Coronary artery (tissue), 2 donors: ENCODE measurements at regions not wholly inside any gene's neighbourhood (a gene's known extent, or its start where the extent isn't known, plus 50 kb on each side); places are given as distances from the start of the nearest gene placed in this dataset.
"Not testable (repeated sequence)": the region's sequence is repeated elsewhere in the genome, so short reads cannot be mapped to it uniquely, and the experiment has no call there.

ENCODE experiments used
- DNase-seq: peaks from one replicate; pipeline ENCODE4 v3.0.0-alpha.2; 2017; ENCODE audit warnings: low spot score
- H3K27ac ChIP-seq, 2 donors: fragments of 200-600 bp; sonication (generic); one replicate each; pipeline ENCODE4 v1.5.1; 2016 to 2019
- H3K4me3 ChIP-seq: fragments of 200-600 bp; sonication (generic); 2 replicates; pipeline ENCODE4 v1.5.1; 2016; ENCODE audit warnings: mild to moderate bottlenecking, moderate library complexity
- TF ChIP-seq, protein P1 (sequence below): fragments of 200-600 bp; sonication (generic); IDR thresholded peaks from one replicate; pipeline ENCODE4 v1.5.1; 2019; ENCODE audit warnings: antibody characterized with exemption

DNA sequence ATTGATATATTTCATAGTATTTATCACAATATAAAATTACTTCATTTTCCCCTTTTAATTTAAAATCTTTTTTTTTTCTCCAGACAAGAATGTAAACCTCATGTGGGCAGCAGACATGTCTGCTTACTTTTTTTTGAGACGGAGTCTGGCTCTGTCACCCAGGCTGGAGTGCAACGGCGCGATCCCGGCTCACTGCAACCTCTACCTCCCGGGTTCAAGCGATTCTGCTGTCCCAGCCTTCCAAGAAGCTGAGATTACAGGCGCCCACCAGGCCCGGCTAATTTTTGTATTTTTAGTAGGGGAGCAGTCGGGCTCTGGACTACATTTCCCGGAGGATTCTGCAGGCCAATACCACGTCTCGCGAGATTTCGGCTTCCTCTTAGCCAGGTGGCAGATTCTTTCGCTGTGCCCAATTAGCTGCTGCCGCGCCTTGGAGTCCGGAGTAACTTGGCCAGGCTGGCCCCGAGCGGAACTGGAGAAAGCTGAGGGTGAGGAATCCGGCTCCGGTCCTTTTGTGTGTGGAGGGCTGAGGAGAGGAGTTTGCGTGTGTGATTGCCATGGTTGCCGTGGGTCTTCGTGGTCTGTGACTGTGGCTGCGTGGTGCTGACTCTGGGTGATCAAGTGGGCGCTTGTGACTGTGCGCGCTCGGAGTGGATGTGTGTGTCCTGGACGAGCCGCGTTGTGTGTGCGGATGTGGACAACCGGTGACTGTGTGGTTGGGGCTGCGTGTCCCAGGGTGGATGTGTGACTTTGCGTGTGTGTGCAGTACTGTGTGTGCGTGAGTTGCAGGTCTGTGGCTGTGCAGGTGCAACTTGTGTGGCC, 313.0 kb upstream of the ZNF337 start:
- DNase-seq, result peak; percentile 85
- peak overlapping the region; percentile 79 for H3K4me3 ChIP-seq
- H3K27ac ChIP-seq, result peak overlapping the region; percentile 74 to 94

DNA sequence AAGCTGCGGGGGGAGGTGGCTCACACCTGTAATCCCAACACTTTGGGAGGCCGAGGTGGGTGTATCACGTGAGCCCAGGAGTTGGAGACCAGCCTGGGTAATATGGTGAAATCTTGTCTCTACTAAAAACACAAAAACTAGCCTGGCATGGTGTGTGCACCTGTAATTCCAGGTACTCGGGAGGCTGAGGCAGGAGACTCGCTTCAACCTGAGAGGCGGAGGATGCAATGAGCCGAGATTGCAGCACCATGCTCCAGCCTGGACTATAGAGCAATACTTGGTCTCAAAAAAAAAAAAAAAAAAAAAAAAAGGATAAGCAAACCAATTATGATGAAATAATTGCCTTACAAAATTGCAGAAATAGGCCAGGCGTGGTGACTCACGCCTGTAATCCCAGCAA, 311.4 kb upstream of the ZNF337 start:
- DNase-seq, H3K4me3 ChIP-seq, H3K27ac ChIP-seq: not testable (repeated sequence)

DNA sequence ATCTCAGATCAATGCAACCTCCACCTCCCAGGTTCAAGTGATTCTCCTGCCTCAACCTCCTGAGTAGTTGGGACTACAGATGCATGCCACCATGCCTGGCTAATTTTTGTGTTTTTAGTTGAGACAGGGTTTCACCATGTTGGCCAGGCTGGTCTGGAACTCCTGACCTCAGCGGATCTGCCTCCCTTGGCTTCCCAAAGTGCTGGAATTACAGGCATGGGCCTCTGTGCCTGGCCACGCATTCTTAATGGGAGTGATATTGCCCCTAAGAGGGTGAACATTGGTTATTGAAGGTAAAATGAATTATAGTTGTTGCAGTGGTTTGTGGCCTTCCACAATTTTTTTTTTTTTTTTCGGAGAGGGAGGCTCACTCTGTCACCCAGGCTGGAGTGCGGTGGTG, 309.5 kb upstream of the ZNF337 start:
- DNase-seq, H3K27ac ChIP-seq, H3K4me3 ChIP-seq: not testable (repeated sequence)

DNA sequence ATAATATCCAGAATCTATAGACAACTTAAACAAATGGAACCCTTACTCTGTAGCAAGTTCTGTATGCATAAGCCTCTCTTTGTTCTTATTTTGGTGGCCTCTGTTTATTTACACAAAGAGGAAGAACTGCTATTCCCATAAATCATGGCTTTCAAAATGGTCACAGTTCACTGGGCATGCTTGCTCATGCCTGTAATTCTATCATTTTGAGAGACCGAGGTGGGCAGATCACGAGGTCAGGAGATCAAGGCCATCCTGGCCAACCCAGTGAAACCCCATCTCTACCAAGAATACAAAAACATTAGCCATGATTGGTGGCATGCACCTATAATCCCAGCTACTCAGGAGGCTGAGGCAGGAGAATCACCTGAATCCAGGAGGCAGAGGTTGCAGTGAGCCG, 307.3 kb upstream of the ZNF337 start:
- not testable (repeated sequence) for H3K27ac ChIP-seq, DNase-seq, H3K4me3 ChIP-seq

DNA sequence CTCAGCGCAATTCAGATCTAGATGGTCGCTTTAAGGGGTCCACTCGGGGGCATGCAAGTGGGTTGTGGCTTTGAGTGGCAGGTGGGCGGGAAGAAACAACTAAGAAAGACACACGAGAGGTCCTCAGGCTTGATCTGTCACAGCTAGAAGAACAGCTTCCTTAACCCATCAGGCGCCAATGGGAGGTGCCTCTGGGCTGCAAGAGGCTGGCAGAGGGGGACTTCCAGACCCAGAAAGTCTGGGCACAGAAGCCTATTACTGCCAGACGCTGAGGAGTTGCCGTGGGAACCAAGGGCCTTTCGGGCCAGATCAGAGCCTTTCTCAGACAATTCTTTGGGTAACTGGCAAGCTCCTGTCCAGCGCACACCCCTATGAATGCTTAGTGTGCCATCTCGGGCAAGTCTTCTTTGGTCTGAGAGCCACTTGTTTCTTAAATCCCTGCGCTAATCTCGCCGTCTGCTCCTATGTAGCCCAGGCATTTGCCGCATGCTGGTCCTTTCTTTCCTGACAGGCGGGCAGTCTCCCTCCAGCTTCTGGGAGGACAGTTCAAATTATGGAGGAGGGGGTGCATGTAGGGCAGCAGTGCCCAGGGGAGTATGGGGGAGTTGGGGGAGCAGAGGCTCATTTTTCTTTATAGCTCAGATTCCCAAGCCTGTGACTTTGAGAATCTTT, 300.9 kb upstream of the ZNF337 start:
- H3K4me3 ChIP-seq, H3K27ac ChIP-seq, DNase-seq: not testable (repeated sequence)

DNA sequence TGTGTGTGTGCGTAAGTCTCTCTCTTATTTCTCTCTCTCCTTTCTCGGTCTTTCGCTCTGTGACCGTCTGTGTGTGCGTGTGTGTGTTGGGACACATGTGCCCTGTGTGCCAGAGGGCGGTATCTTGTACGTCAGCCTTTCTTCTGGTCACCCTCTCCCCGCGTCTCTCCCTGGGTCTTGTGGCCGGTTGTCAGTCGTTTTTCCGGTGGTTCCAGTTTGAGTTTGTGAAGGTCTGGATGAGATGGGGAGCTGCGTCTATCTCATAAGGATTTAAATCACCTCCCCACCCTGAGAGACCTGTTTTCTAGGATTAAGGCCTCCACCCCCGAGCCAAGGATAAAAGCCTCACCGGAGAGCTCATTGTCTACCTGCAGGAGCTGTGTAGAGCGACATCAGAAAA, 295.5 kb upstream of the ZNF337 start:
- Histone ChIP-seq H3K27ac (no peak overlapping the region), H3K4me3 (no peak overlapping the region)
- TF ChIP-seq, protein P1, sequence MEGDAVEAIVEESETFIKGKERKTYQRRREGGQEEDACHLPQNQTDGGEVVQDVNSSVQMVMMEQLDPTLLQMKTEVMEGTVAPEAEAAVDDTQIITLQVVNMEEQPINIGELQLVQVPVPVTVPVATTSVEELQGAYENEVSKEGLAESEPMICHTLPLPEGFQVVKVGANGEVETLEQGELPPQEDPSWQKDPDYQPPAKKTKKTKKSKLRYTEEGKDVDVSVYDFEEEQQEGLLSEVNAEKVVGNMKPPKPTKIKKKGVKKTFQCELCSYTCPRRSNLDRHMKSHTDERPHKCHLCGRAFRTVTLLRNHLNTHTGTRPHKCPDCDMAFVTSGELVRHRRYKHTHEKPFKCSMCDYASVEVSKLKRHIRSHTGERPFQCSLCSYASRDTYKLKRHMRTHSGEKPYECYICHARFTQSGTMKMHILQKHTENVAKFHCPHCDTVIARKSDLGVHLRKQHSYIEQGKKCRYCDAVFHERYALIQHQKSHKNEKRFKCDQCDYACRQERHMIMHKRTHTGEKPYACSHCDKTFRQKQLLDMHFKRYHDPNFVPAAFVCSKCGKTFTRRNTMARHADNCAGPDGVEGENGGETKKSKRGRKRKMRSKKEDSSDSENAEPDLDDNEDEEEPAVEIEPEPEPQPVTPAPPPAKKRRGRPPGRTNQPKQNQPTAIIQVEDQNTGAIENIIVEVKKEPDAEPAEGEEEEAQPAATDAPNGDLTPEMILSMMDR, result no peak
- no peak for DNase-seq

DNA sequence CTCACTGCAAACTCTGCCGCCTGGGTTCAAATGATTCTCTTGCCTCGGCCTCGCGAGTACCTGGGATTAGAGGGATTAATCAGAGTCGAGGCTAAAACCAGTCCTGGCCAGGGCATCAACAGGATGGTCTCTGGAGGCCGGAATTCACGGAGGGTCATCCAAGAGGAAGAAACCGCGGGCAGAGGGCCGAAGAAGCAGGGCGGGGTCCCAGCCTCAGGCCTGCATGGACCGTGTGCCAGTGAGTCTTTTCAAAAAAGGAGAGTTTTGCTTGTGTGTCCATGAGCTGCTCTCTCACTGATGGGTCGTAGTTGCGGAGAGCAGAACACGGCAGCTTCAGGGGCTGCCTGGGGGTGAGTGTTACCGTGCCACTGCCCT, 295.1 kb upstream of the ZNF337 start:
- no peak for DNase-seq
- TF ChIP-seq, protein P1, result no peak
- H3K27ac ChIP-seq, result no peak overlapping the region

DNA sequence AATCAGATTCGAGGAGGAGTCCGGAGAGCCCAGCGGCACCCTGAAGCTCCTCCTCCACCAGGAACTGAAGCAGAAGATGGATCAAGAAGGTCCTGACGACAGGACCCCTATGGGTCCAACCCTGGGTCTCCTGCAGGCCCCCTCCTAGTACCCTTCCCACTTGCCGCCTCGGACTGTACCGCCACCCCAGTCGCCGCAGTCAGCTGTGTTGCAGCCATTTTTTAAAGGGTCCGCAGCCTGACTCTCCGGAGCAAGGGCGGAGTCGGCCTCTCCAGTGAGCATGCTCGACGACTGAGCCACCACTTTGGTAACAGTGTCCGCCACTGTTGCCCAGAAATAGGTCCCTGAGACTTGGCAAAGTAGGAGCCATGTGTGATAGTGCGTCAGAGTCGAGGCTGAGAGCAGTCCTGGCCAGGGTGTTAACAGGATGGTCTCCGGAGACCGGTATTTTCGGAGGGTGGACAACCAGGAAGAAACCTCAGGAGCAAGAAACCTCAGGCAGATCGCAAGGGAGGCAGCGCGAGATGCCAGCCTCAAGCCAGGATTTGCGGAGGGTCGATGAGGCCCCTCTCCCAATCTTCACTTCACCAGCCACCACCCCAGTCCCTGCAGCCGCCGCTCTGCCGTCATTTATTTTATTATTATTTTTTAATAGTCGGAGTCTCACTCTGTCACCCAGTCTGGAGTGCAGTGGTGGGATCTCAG, 294.6 kb upstream of the ZNF337 start:
- Histone ChIP-seq H3K4me3 (no peak overlapping the region), H3K27ac (no peak overlapping the region)
- no peak for DNase-seq
- TF ChIP-seq, protein P1, result no peak

More for the DNA sequence above, 295.1 kb upstream of the ZNF337 start:
- H3K4me3 ChIP-seq, result no peak overlapping the region

DNA sequence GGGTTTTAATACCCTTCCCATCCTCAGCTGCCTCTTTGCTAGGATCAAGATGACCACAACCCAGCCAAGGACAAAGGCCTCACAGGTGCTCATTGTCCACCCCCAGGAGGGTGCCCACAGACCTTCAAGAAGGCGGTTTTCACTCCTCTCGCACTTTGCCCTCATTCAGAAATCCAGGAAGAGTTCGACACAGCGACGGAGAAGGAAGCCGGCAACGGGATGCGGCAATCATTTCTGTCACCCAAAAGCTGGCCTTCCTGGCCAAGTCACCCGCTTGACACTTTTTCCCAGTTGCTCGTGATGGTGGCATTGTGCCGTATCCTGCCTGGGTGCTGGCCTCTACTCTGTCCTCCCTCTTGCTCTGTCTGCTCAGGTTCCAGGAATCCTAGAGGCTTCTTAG, 293.0 kb upstream of the ZNF337 start:
- not testable (repeated sequence) for DNase-seq, H3K27ac ChIP-seq, H3K4me3 ChIP-seq

DNA sequence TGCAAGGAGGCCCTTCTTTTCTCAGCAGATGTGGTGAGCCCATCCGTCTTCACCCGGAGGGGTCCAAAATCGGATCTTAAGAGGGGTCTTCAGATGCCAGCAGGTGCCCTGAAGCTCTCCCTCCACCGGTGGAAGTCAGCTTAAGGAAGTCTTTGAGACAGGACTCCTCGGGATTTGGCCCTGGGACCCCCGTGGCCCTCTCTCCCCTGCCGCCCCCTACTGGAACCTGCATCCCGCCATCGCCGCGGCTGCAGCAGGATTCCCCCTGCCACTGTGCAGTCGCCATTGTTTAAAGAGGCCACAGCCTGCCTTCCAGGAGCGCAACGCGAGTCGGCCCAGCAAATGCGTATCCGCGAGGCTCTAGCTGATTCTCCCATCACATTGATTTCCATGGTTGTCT, 292.5 kb upstream of the ZNF337 start:
- Histone ChIP-seq H3K4me3 (no peak overlapping the region), H3K27ac (no peak overlapping the region)
- TF ChIP-seq, protein P1, result no peak
- no peak for DNase-seq

DNA sequence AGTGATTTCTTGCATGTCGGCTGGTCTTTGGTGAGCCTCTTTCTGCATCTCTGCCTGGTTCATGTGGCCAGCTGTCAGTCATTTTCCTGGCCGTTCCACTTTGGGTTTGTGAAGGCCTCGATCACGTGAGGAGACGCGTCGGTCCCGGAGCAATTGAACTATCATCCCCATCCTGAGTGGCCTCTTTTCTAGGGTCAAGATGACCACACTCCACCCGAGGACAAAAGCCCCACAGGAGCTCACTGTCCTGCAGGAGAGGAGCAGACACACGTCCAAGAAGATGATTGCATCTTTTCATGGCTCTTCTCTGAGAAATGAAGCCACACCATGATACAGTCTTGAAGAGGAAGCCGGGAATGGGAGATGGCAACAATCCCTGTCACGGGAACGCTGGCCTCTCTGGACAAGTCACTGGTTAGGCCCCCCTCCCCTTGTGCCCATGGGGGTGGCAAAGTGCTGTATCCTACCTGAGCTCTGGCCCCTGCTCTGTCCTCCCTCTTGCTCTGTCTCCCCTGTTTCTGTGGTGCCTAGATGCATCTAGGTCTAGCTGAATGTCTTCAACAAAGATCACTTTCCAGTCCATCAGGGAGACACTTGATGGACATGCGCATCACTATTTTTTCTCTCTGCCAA, 291.4 kb upstream of the ZNF337 start:
- not testable (repeated sequence) for H3K4me3 ChIP-seq, H3K27ac ChIP-seq, DNase-seq
